22Rv1 (cell line): ENCODE measurements at regions not wholly inside any gene's neighbourhood (a gene's known extent, or its start where the extent isn't known, plus 50 kb on each side); places are given as distances from the start of the nearest gene placed in this dataset.

Experiments used
- H3K27ac ChIP-seq: fragments of 450-650 bp; 2 replicates; pipeline ENCODE4 v1.5.1; 2017
- ZFX ChIP-seq: fragments of 450-650 bp; IDR thresholded peaks from 2 replicates; pipeline ENCODE4 v1.6.1; 2017; ENCODE audit warnings: antibody characterized with exemption, borderline replicate concordance
- TF ChIP-seq, protein P1 (sequence below): fragments of 450-650 bp; IDR thresholded peaks from 2 replicates; pipeline ENCODE4 v1.5.1; 2017; ENCODE audit warnings: mild to moderate bottlenecking

- no peak for TF ChIP-seq ZFX
- TF ChIP-seq, protein P1, sequence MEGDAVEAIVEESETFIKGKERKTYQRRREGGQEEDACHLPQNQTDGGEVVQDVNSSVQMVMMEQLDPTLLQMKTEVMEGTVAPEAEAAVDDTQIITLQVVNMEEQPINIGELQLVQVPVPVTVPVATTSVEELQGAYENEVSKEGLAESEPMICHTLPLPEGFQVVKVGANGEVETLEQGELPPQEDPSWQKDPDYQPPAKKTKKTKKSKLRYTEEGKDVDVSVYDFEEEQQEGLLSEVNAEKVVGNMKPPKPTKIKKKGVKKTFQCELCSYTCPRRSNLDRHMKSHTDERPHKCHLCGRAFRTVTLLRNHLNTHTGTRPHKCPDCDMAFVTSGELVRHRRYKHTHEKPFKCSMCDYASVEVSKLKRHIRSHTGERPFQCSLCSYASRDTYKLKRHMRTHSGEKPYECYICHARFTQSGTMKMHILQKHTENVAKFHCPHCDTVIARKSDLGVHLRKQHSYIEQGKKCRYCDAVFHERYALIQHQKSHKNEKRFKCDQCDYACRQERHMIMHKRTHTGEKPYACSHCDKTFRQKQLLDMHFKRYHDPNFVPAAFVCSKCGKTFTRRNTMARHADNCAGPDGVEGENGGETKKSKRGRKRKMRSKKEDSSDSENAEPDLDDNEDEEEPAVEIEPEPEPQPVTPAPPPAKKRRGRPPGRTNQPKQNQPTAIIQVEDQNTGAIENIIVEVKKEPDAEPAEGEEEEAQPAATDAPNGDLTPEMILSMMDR, result no peak
- no peak overlapping the region for H3K27ac ChIP-seq
Measured at GRCh38 chr15:100760357-100760903, 119.2 kb upstream of the ALDH1A3 start.

DNA sequence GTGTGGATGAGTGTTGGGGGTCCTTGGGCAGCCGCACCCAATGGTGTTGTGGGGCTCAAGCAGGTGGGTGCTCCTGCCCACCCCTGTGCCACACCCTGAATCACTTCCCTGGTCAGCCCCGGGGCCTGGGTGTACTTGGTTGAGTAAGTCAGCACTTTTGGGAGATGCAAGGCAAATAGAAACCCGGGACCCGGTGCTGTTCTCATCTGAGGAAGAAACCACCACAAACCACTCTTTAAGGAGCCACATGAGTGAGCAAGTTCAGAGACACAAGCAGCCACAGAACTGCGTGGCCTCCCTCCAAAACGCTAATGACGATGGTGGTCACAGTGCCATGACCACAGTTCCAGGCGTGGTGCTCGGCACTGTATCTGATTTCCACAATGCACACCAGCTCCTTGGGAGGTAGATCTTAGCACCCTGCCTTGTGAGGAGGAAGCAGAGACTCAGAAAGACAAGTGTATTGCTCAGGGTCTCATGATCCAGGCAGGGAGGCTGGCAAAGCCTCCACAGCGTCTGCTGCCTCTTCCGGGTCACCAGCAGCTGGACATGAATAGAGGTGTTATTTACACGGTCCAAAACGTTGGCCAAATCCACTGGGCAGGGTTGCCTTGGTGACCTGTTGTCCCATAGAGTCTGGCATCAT lies 118.2 kb upstream of the ALDH1A3 start:
- TF ChIP-seq, protein P1, result no peak
- TF ChIP-seq ZFX, result no peak
- no peak overlapping the region for H3K27ac ChIP-seq

- TF ChIP-seq, protein P1, result no peak
- TF ChIP-seq ZFX, result no peak
Measured at GRCh38 chr15:100762289-100762688, 117.3 kb upstream of the ALDH1A3 start.

DNA sequence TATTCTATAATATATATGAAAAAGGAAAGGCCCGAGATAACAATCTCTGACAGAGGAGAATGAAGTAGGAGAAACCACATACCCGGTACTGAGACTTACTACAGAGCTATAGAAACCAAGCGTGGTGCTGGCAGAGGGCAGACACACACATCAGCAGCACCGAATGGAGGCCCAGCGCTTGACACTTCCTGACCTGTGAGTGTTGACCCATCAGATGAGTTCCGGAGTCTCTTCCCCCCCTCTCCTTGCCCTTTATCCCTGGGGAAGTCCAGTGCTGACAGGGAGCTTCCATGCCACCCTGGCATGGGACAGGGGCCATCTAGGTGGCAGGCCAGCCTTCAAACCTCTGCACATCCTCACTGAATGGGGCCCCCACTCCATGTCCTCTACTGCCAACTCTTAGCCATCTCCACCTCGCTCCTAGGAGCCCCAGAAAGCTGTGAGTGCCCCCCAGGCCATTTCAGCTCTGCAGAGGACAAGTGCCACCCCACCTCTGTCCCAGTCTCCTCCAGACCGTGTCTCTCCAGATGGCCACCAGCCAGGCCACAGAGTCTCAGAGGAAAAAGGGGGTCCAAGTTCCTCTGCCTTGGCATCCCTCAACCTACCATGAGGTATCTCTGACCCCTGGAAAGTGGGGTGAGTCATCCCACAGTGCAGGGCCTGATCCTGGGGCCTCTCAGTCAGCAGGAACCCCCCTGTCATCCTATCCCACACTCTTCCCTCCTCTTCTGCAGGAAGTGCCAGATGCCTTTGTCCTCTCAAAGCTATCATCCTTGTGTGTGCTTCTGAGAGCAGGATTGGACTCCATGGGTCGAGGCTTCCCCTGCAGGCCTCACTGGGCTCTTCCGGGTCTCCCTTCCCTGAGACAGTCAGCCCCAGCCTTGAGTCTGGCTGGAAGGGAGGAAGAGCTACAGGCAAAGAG lies 116.5 kb upstream of the ALDH1A3 start:
- TF ChIP-seq, protein P1, result no peak
- no peak for TF ChIP-seq ZFX

More at GRCh38 chr15:100762289-100762688, 117.3 kb upstream of the ALDH1A3 start:
- no peak overlapping the region for H3K27ac ChIP-seq

GRCh38 chr15:100763835-100764750 lies 115.5 kb upstream of the ALDH1A3 start:
- H3K27ac ChIP-seq, result no peak overlapping the region
- TF ChIP-seq, protein P1, result no peak
- no peak for TF ChIP-seq ZFX

More for the DNA sequence above, 116.5 kb upstream of the ALDH1A3 start:
- no peak overlapping the region for H3K27ac ChIP-seq

GRCh38 chr15:100764778-100765466 lies 114.7 kb upstream of the ALDH1A3 start:
- TF ChIP-seq, protein P1, result no peak
- no peak for TF ChIP-seq ZFX
- no peak overlapping the region for H3K27ac ChIP-seq
